H1 (cell line): ENCODE measurements at regions not wholly inside any gene's neighbourhood (a gene's known extent, or its start where the extent isn't known, plus 50 kb on each side); places are given as distances from the start of the nearest gene placed in this dataset.

Experiments used
- BCL11A ChIP-seq, 2 experiments: IDR thresholded peaks; one replicate each; pipeline ENCODE4 v1.6.1; 2011; ENCODE audit warnings: low read depth in 2 of 2, low read length in 2 of 2, mild to moderate bottlenecking in 2 of 2
- CHD2 ChIP-seq: IDR thresholded peaks from 2 replicates; pipeline ENCODE4 v1.6.1; 2012; ENCODE audit warnings: low read length, improper control_type of control experiment
- EZH2 ChIP-seq: fragments of 200-600 bp; sonication (generic); IDR thresholded peaks from 2 replicates; pipeline ENCODE4 v1.7.1; 2012; ENCODE audit warnings: low read depth, mild to moderate bottlenecking, moderate library complexity, low read length, inconsistent platforms; ENCODE audit not compliant: severe bottlenecking
- RXRA ChIP-seq: IDR thresholded peaks from 2 replicates; pipeline ENCODE4 v1.6.1; 2011; ENCODE audit warnings: low read depth, mild to moderate bottlenecking, low read length, moderate library complexity; ENCODE audit not compliant: insufficient read depth
- SP1 ChIP-seq: IDR thresholded peaks from 2 replicates; pipeline ENCODE4 v1.6.1; 2011; ENCODE audit warnings: low read depth, low read length
- SP4 ChIP-seq: IDR thresholded peaks from 2 replicates; pipeline ENCODE4 v1.6.1; 2012; ENCODE audit warnings: low read length, inconsistent platforms
- ZNF274 ChIP-seq: IDR thresholded peaks from 2 replicates; pipeline ENCODE4 v1.7.0; 2012; ENCODE audit warnings: low read length, borderline replicate concordance; ENCODE audit errors: extremely low read depth
- TF ChIP-seq, protein P1 (sequence below): IDR thresholded peaks from 2 replicates; pipeline ENCODE4 v1.6.1; 2012; ENCODE audit warnings: inconsistent platforms

DNA sequence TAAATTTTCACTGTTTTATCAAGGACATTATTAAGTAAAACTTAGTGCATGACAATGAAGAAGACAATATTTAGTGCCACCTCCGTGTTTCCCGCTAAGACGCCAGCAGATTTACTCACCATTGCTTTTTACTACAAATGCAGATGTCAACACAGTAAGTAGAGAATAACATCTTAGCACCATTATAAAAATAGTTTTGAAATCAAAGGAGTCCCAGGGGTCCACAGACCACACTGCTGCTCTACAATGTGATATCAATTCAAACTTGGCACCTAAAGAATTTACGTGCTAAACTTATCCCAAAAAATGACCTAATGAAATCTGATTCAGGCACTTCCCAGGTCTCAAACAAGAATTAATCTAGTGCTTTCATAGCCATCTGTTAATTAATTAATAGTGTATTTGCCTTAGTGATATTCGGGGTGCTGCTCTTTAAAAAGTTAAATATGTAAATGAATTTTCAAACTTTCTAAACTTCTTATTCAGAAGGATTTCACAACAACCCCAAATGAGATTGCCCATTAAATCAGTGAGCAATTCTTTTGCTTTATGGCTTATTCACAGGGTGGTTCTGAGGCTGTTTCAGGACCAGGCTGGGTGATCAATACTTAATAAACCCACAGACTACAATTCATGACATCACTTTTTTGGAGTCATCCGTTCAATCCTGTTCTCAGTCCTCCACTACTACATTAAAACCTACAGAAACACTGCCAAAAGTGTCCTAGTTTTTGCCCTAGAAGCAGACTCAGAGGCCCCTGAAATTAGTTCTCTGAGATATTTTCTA lies 161.3 kb upstream of the LMNTD1 start (continued):
- no peak for TF ChIP-seq EZH2
- no peak for TF ChIP-seq ZNF274
- TF ChIP-seq RXRA = no peak
- no peak for TF ChIP-seq BCL11A (IDR thresholded peaks at IDR 0.05; ENCODE audit: low read depth in 2 of 2, low read length in 2 of 2)
- TF ChIP-seq SP1 = no peak
- TF ChIP-seq SP4 = no peak
- no peak for TF ChIP-seq CHD2
- TF ChIP-seq, protein P1, sequence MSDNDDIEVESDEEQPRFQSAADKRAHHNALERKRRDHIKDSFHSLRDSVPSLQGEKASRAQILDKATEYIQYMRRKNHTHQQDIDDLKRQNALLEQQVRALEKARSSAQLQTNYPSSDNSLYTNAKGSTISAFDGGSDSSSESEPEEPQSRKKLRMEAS = no peak
- TF ChIP-seq, all 59 proteins: peak for 0
